HCT116 (cell line): ENCODE measurements at regions not wholly inside any gene's neighbourhood (a gene's known extent, or its start where the extent isn't known, plus 50 kb on each side); places are given as distances from the start of the nearest gene placed in this dataset.

ENCODE experiments used
- ATAC-seq: fragments of 200-7000 bp; cut with Tn5 transposase; 2 replicates; pipeline ENCODE4 v1.9.1; 2020; ENCODE audit warnings: mild to moderate bottlenecking, moderate library complexity
- BruUV-seq: library from RNA; stranded (reverse); fragments of 400-500 nt; replicated peaks from 2 replicates; lab custom pipeline; 2021; lab: Mats Ljungman, UMichigan
- CTCF ChIA-PET: fragments of 300-600 bp; sonication (Branson Sonifier 250); formaldehyde crosslinking; loops from one replicate; lab custom pipeline; 2021; ENCODE audit warnings: antibody characterized with exemption; lab: Charles Lee
- POLR2A ChIA-PET: fragments of 300-600, 350-600 bp; sonication (Branson Sonifier 250); formaldehyde crosslinking; loops from one replicate; lab custom pipeline; 2021; ENCODE audit warnings: antibody characterized with exemption; lab: Charles Lee
- RAD21 ChIA-PET, 2 experiments: fragments of 300-600 bp; sonication (Branson Sonifier 250); formaldehyde crosslinking; loops; one replicate each; lab custom pipeline; 2023; ENCODE audit warnings: low total read pairs in 2 of 2; ENCODE audit not compliant: uncharacterized antibody in 2 of 2, unreplicated experiment in 2 of 2, low non-redundant PET in 1 of 2; lab: Charles Lee
- DNase-seq: peaks from one replicate; pipeline ENCODE4 v3.0.0-alpha.2; 2010; ENCODE audit warnings: low read depth, low spot score
- H2AFZ ChIP-seq: fragments of 200-600 bp; shearing (Covaris generic), sonication (generic); 2 replicates; pipeline ENCODE4 v1.6.1; 2017; ENCODE audit warnings: low read depth, mixed run types, mixed read lengths, antibody characterized with exemption, low read length; ENCODE audit not compliant: poor library complexity, severe bottlenecking
- H3K27ac ChIP-seq: 2 replicates; pipeline ENCODE4 v1.5.1; 2012; ENCODE audit warnings: low read depth, low read length
- H3K27me3 ChIP-seq: fragments of 200-600 bp; sonication (generic); 2 replicates; pipeline ENCODE4 v1.6.1; 2016; ENCODE audit warnings: mixed run types, low read length, mixed read lengths; ENCODE audit not compliant: insufficient read depth
- H3K36me3 ChIP-seq, 2 experiments: fragments of 200-500 bp in 1 of 2; fragments of 200-600 bp in 1 of 2; sonication (Bioruptor generic) in 1 of 2; sonication (generic) in 1 of 2; 2 replicates each; pipeline versions ENCODE4 v1.5.1 to v1.6.1; 2014 to 2016; ENCODE audit warnings: low read length in 2 of 2, inconsistent platforms in 1 of 2, mixed read lengths in 1 of 2, mixed run types in 1 of 2; ENCODE audit not compliant: insufficient read depth in 2 of 2, control insufficient read depth in 1 of 2
- H3K4me1 ChIP-seq, 2 experiments: fragments of 200-600 bp in 1 of 2; sonication (generic) in 1 of 2; 2 replicates each; pipeline versions ENCODE4 v1.5.1 to v1.6.1; 2012 to 2017; ENCODE audit warnings: low read length in 2 of 2, inconsistent platforms in 1 of 2, mild to moderate bottlenecking in 1 of 2, mixed read lengths in 1 of 2, mixed run types in 1 of 2, moderate library complexity in 1 of 2; ENCODE audit not compliant: insufficient read depth in 2 of 2, control insufficient read depth in 1 of 2
- H3K4me2 ChIP-seq: fragments of 200-600 bp; sonication (generic); 2 replicates; pipeline ENCODE4 v1.6.1; 2017; ENCODE audit warnings: mixed run types, low read length, mixed read lengths
- H3K4me3 ChIP-seq, 2 experiments: fragments of 200-600 bp in 1 of 2; sonication (generic) in 1 of 2; replicated peaks in 1 of 2; 2 replicates each; pipeline ENCODE4 v1.5.1; 2011 to 2016; ENCODE audit warnings: low read length in 2 of 2, control low read depth in 1 of 2, low read depth in 1 of 2, mild to moderate bottlenecking in 1 of 2, mixed read lengths in 1 of 2, mixed run types in 1 of 2
- H3K79me2 ChIP-seq: fragments of 200-600 bp; sonication (generic); 2 replicates; pipeline ENCODE4 v1.6.1; 2017; ENCODE audit warnings: mild to moderate bottlenecking, mixed run types, low read length, moderate library complexity, mixed read lengths; ENCODE audit not compliant: insufficient read depth
- H3K9ac ChIP-seq: fragments of 200-600 bp; sonication (generic); 2 replicates; pipeline ENCODE4 v1.6.1; 2016; ENCODE audit warnings: low read length, mixed read lengths
- H3K9me2 ChIP-seq: fragments of 200-600 bp; sonication (generic), shearing (Covaris generic); 2 replicates; pipeline ENCODE4 v1.6.1; 2017; ENCODE audit warnings: mixed run types, mild to moderate bottlenecking, moderate library complexity; ENCODE audit not compliant: insufficient read depth
- H3K9me3 ChIP-seq, 2 experiments: fragments of 200-500 bp in 1 of 2; fragments of 200-600 bp in 1 of 2; sonication (Bioruptor generic) in 1 of 2; sonication (generic) in 1 of 2; 2 replicates each; pipeline ENCODE4 v1.6.1; 2014 to 2017; ENCODE audit warnings: low read length in 2 of 2, mixed read lengths in 2 of 2, inconsistent platforms in 1 of 2, low read depth in 1 of 2, mild to moderate bottlenecking in 1 of 2, mixed run types in 1 of 2, moderate library complexity in 1 of 2; ENCODE audit not compliant: control insufficient read depth in 1 of 2, insufficient read depth in 1 of 2
- H4K20me1 ChIP-seq: fragments of 200-600 bp; sonication (generic), shearing (Covaris generic); 2 replicates; pipeline ENCODE4 v1.6.1; 2017; ENCODE audit warnings: mixed run types, mild to moderate bottlenecking, moderate library complexity; ENCODE audit not compliant: insufficient read depth
- EZH2phosphoT487 ChIP-seq: fragments of 200-600 bp; IDR thresholded peaks from 2 replicates; pipeline ENCODE4 v1.6.1; 2018; ENCODE audit warnings: antibody characterized with exemption, borderline replicate concordance
- FOSL1 ChIP-seq: IDR thresholded peaks from 2 replicates; pipeline ENCODE4 v1.6.1; 2012; ENCODE audit warnings: low read depth
- POLR2AphosphoS5 ChIP-seq: IDR thresholded peaks from 2 replicates; pipeline ENCODE4 v1.6.1; 2011; ENCODE audit warnings: mild to moderate bottlenecking, low read depth, low read length, moderate library complexity
- RAD21 ChIP-seq: IDR thresholded peaks from 2 replicates; pipeline ENCODE4 v1.6.1; 2012; ENCODE audit warnings: low read depth, mild to moderate bottlenecking
- YY1 ChIP-seq: IDR thresholded peaks from 2 replicates; pipeline ENCODE4 v1.6.1; 2011; ENCODE audit warnings: low read length, low read depth, moderate library complexity, mild to moderate bottlenecking; ENCODE audit not compliant: insufficient replicate concordance; ENCODE audit errors: extremely low read depth
- ZFX ChIP-seq: fragments of 450-650 bp; IDR thresholded peaks from 2 replicates; pipeline ENCODE4 v1.6.1; 2017
- intact Hi-C: fragments of 100-400 bp; cut with micrococcal nuclease; formaldehyde crosslinking; loops from 2 replicates; pipeline ENCODE4 v1.10.0; 2022
- TF ChIP-seq, protein P1 (sequence below): IDR thresholded peaks from 2 replicates; pipeline ENCODE4 v1.6.1; 2012

- Histone ChIP-seq H3K27me3 (no peaks in the 10 kb centered on the region), H3K9me2 (no peaks in the 10 kb centered on the region)
- no TSS peak for BruUV-seq
- POLR2A ChIA-PET: no interaction called here
- CTCF ChIA-PET: no interaction called here
- RAD21 ChIA-PET: interaction anchor here in 1 of 2 experiments (0.6 kb wide), 1 partner anchor 123 kb away, joined by 3 read pairs; no protein-coding TSS in a partner anchor
- TF ChIP-seq, protein P1, sequence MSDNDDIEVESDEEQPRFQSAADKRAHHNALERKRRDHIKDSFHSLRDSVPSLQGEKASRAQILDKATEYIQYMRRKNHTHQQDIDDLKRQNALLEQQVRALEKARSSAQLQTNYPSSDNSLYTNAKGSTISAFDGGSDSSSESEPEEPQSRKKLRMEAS: no peak
- no peak for TF ChIP-seq RAD21
- no peak for TF ChIP-seq POLR2AphosphoS5
- TF ChIP-seq YY1: no peak
- TF ChIP-seq FOSL1: no peak
- TF ChIP-seq, all 23 proteins: peak for 0
- no peak overlapping the region for H2AFZ ChIP-seq
- no peaks in the 10 kb centered on the region for H4K20me1 ChIP-seq
- intact Hi-C loops: no loop called here
- ATAC-seq (no peak), DNase-seq (no peak)
- H3K4me1 ChIP-seq: no peaks in the 10 kb centered on the region
- no peak overlapping the region for H3K9ac ChIP-seq
- peaks cover 39 to 46% of the 10 kb centered on the region in 2 experiments; a peak in 2 of 4 replicates for H3K9me3 ChIP-seq
- no peaks in the 10 kb centered on the region for H3K79me2 ChIP-seq
- no peak overlapping the region for H3K4me2 ChIP-seq
- no peaks in the 10 kb centered on the region for H3K36me3 ChIP-seq
- no peak overlapping the region for H3K4me3 ChIP-seq
- no peak overlapping the region for H3K27ac ChIP-seq
Observed at GRCh38 chr16:79893445-79893844, 292.9 kb upstream of the MAF start.

DNA sequence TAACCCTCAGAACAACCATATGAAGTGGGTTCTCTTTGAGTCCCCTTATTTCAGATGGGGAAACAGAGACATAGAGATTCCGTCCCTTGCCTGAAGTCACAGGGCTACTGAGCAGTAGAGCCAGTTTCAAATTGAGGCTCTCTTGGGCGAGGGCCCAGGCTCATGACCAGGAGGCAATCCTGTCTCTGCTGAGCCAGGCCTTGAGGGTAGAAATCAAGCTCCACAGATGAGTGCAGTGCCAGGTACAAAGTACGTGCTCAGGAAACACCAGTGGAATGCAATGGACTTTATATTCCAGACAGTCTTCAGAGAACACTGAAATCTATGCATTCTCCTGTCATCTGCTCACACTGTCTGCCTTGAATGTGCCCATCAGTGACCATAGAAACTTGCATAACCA, 291.7 kb upstream of the MAF start:
- no peaks in the 10 kb centered on the region for H4K20me1 ChIP-seq
- RAD21 ChIA-PET: no interaction called here

More for the DNA sequence above, 291.7 kb upstream of the MAF start:
- Histone ChIP-seq H3K9me3 (peaks cover 41 to 46% of the 10 kb centered on the region in 2 experiments; a peak in 2 of 4 replicates), H3K4me1 (no peaks in the 10 kb centered on the region), H3K9ac (no peak overlapping the region), H3K27ac (no peak overlapping the region), H3K36me3 (no peaks in the 10 kb centered on the region), H2AFZ (no peak overlapping the region), H3K4me3 (no peak overlapping the region), H3K9me2 (no peaks in the 10 kb centered on the region), H3K79me2 (no peaks in the 10 kb centered on the region), H3K27me3 (no peaks in the 10 kb centered on the region), H3K4me2 (no peak overlapping the region)
- ChIA-PET POLR2A (no interaction called here), CTCF (no interaction called here)
- no TSS peak for BruUV-seq
- ATAC-seq: no peak
- TF ChIP-seq EZH2phosphoT487: no peak
- peak; percentile 14; the same call in 1 of the 2 replicates for TF ChIP-seq ZFX
- no peak for DNase-seq
- intact Hi-C loops: no loop called here
